Thyroid gland (tissue), 4 donors: ENCODE measurements at regions not wholly inside any gene's neighbourhood (a gene's known extent, or its start where the extent isn't known, plus 50 kb on each side); places are given as distances from the start of the nearest gene placed in this dataset.
"Not testable (repeated sequence)": the region's sequence is repeated elsewhere in the genome, so short reads cannot be mapped to it uniquely, and the experiment has no call there.

Experiments used
- DNase-seq, 2 donors: peaks; one replicate each; pipeline ENCODE4 v3.0.0-alpha.2; 2019
- H3K27ac ChIP-seq, 3 donors: fragments of 200-600 bp; sonication (generic); 1 replicate in 2 of 3; 2 replicates in 1 of 3; pipeline ENCODE4 v1.5.1; 2016 to 2019; ENCODE audit warnings: mild to moderate bottlenecking in 1 of 3, moderate library complexity in 1 of 3
- H3K27me3 ChIP-seq: fragments of 200-600 bp; sonication (generic); one replicate; pipeline ENCODE4 v1.5.1; 2019
- H3K36me3 ChIP-seq, 2 donors: fragments of 200-600 bp; sonication (generic); one replicate each; pipeline ENCODE4 v1.5.1; 2016 to 2019
- H3K4me1 ChIP-seq, 2 donors: fragments of 200-600 bp; sonication (generic); one replicate each; pipeline ENCODE4 v1.5.1; 2017 to 2019
- H3K4me3 ChIP-seq, 3 donors: fragments of 200-600 bp; sonication (generic); replicated peaks in 1 of 3; 1 replicate in 2 of 3; 2 replicates in 1 of 3; pipeline ENCODE4 v1.5.1; 2016; ENCODE audit warnings: mild to moderate bottlenecking in 1 of 3
- H3K9me3 ChIP-seq: fragments of 200-600 bp; sonication (generic); one replicate; pipeline ENCODE4 v1.5.1; 2017
- POLR2A ChIP-seq, 2 donors: fragments of 450-650 bp; IDR thresholded peaks; one replicate each; pipeline ENCODE4 v1.6.1; 2017; ENCODE audit warnings: antibody characterized with exemption in 2 of 2, mild to moderate bottlenecking in 2 of 2, moderate library complexity in 1 of 2
- WGBS, 2 donors: methylation state at CpG; one replicate each; pipeline ENCODE4 v1.1.5; 2017; 5-methylcytosine and 5-hydroxymethylcytosine counted together
- intact Hi-C: fragments of 100-400 bp; cut with DNase I; formaldehyde crosslinking; loops from one replicate; pipeline ENCODE4 v1.15.1; 2023
- TF ChIP-seq, protein P1 (sequence below), 6 experiments: fragments of 200-600 bp in 3 of 6; fragments of 450-650 bp in 3 of 6; sonication (generic) in 3 of 6; IDR thresholded peaks; one replicate each; pipeline ENCODE4 v1.5.1; 2016 to 2019; ENCODE audit warnings: antibody characterized with exemption in 6 of 6, mild to moderate bottlenecking in 2 of 6, inconsistent platforms in 1 of 6, moderate library complexity in 1 of 6

DNA sequence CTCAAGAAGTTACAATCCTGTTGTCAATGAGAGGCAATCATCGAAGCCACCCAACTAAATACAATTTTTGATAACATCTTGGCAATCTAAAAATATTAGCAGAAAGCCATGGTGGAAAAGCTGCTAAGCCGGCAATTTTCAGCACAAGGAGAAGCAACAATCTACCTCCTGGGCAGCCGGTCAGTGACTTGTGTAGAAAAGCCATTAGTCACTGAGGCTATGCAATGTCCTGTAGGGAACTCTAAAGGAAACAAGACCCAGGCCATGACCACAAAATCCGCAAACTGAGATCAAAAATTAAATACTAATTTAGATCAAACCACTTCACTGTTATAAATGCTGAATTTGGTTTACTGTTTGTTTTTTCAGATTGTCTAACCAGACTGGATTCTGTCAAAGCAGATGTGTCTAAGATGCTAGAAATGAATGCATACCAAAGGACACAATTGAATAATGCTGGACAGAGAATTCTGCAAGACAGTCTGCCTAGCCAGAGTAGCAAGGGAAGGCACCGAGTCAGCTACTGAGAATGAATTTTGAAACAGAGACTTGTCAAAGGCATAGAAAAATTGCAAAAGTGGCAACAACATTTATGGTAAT, 384.8 kb downstream of the PRELID2 start:
- Histone ChIP-seq H3K36me3 (no peaks in the 10 kb centered on the region), H3K4me1 (no peaks in the 10 kb centered on the region), H3K4me3 (no peak overlapping the region), H3K27ac (no peak overlapping the region), H3K9me3 (no peaks in the 10 kb centered on the region), H3K27me3 (no peaks in the 10 kb centered on the region)
- TF ChIP-seq POLR2A (IDR thresholded peaks at IDR 0.05), result no peak
- TF ChIP-seq, protein P1, sequence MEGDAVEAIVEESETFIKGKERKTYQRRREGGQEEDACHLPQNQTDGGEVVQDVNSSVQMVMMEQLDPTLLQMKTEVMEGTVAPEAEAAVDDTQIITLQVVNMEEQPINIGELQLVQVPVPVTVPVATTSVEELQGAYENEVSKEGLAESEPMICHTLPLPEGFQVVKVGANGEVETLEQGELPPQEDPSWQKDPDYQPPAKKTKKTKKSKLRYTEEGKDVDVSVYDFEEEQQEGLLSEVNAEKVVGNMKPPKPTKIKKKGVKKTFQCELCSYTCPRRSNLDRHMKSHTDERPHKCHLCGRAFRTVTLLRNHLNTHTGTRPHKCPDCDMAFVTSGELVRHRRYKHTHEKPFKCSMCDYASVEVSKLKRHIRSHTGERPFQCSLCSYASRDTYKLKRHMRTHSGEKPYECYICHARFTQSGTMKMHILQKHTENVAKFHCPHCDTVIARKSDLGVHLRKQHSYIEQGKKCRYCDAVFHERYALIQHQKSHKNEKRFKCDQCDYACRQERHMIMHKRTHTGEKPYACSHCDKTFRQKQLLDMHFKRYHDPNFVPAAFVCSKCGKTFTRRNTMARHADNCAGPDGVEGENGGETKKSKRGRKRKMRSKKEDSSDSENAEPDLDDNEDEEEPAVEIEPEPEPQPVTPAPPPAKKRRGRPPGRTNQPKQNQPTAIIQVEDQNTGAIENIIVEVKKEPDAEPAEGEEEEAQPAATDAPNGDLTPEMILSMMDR (IDR thresholded peaks at IDR 0.05), result no peak
- whole genome bisulfite sequencing, 2 donors, result 64 to 77% methylated on average over 5 of the region's 5 CpGs
- no peak for DNase-seq
- intact Hi-C loops, result no loop called here

DNA sequence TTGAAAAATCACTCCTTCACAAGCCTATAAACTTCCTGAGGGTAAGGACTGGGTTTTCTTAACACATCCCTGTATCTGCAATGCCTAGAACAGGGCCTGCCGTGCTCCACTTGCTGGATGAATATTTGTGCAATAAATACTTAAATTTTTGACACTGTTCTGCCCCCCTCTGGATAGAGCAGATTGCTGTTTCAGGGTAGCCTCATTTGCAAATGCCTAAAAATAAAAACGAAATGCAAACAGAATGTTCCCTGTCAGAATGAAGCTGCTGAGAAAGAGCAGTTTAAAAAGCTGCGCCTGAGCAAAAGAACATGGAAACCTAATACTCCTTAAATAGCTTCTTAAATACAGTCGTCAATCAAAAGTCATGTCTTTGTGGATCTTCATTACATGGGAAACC, 385.3 kb downstream of the PRELID2 start:
- Histone ChIP-seq H3K4me3 (no peak overlapping the region), H3K27me3 (no peaks in the 10 kb centered on the region), H3K9me3 (no peaks in the 10 kb centered on the region), H3K36me3 (no peaks in the 10 kb centered on the region), H3K27ac (no peak overlapping the region), H3K4me1 (no peaks in the 10 kb centered on the region)
- WGBS, 2 donors, result 75 to 81% methylated on average over 4 of the region's 4 CpGs
- TF ChIP-seq POLR2A (IDR thresholded peaks at IDR 0.05), result no peak
- TF ChIP-seq, protein P1 (IDR thresholded peaks at IDR 0.05), result no peak
- intact Hi-C loops, result no loop called here
- DNase-seq, result no peak

DNA sequence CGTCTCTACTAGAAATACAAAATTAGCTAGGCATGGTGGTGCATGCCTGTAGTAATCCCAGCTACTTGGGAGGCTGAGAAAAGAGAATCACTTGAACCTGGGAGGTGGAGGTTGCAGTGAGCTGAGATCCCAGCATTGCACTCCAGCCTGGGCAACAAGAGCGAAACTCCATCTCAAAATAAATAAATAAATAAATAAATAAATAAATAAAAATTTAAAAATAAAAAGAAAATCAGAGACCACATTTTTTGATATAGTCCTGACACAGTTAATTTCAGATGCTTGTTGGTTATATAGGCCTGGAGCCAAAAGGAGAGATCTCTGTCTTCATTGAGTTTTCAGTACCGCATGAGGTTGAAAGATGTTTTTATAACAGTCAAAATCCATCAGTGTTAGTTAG, 388.3 kb downstream of the PRELID2 start:
- H3K27me3 ChIP-seq, H3K4me3 ChIP-seq, H3K9me3 ChIP-seq, H3K4me1 ChIP-seq, H3K27ac ChIP-seq, intact Hi-C loops, H3K36me3 ChIP-seq, DNase-seq: not testable (repeated sequence)
- WGBS, 2 donors, result 90% methylated on average over 3 of the region's 3 CpGs

DNA sequence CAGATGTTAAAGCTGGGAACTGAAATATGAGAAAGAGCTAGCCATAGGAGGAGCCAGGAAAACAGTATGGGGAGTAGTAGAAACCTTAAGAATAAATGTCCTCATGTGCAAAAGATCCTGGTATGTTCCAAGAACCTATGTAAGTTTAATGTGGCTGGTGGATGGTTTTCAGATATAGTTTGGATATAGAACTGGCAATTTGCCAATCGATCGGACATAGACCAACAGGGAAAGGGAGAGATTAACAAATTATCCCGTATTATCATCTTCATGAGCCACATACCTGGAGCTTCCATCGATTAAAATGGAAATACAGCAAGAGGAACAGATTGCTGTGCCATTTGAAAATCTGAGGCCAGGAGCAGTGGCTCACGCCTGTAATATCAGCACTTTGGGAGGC, 388.7 kb downstream of the PRELID2 start:
- Histone ChIP-seq H3K27ac (no peak overlapping the region), H3K36me3 (no peaks in the 10 kb centered on the region), H3K4me1 (no peaks in the 10 kb centered on the region), H3K27me3 (no peaks in the 10 kb centered on the region), H3K9me3 (no peaks in the 10 kb centered on the region), H3K4me3 (no peak overlapping the region)
- no peak for TF ChIP-seq POLR2A (IDR thresholded peaks at IDR 0.05)
- TF ChIP-seq, protein P1 (IDR thresholded peaks at IDR 0.05), result no peak
- no peak for DNase-seq
- WGBS, 2 donors, result 91 to 95% methylated on average over 5 of the region's 5 CpGs
- intact Hi-C loops, result no loop called here

DNA sequence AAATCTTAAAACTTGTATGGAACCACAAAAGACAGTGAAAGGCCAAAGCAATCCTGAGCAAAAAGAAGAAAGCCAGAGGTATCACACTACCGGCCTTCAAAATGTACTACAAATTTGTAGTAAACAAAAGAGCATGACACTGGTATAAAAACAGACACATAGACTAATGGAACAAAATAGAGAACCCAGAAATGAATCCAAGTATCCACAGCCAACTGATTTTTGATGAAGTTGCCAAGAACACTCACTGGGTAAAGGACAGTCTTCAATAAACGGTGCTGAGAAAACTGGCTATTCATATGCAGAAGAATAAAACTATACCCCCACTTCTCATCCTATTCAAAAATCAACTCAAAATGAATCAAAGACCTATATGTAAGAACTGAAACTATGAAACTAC, 390.1 kb downstream of the PRELID2 start:
- 63 to 83% methylated on average over 2 of the region's 2 CpGs for WGBS, 2 donors
- Histone ChIP-seq H3K36me3 (no peaks in the 10 kb centered on the region), H3K4me1 (no peaks in the 10 kb centered on the region), H3K27me3 (no peaks in the 10 kb centered on the region), H3K4me3 (no peak overlapping the region), H3K9me3 (no peaks in the 10 kb centered on the region), H3K27ac (no peak overlapping the region)
- TF ChIP-seq, protein P1 (IDR thresholded peaks at IDR 0.05), result no peak
- no peak for TF ChIP-seq POLR2A (IDR thresholded peaks at IDR 0.05)
- no peak for DNase-seq
- intact Hi-C loops, result no loop called here

DNA sequence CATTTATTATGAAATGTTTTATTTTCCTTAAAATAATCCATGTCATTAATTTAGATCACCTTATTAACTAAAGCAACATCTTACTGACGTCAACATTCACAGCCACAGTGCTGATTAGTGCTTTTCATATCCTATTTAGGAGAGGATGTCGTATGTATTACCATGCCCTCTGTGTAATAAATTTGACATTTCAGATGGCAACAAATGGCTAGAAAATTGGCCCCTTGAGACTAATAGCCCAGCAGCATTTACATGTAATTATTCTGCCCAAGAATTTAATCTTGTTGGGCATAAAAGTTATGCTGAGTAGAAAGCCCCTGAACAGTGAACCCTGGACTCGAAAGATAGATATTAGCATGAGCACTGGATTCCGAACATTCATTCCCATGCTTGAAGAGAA, 391.2 kb downstream of the PRELID2 start:
- Histone ChIP-seq H3K27me3 (no peaks in the 10 kb centered on the region), H3K27ac (no peak overlapping the region), H3K4me3 (no peak overlapping the region), H3K9me3 (no peaks in the 10 kb centered on the region), H3K4me1 (no peaks in the 10 kb centered on the region), H3K36me3 (no peaks in the 10 kb centered on the region)
- DNase-seq, result no peak
- no peak for TF ChIP-seq POLR2A (IDR thresholded peaks at IDR 0.05)
- TF ChIP-seq, protein P1 (IDR thresholded peaks at IDR 0.05), result no peak
- intact Hi-C loops, result no loop called here
- 88 to 93% methylated on average over 4 of the region's 4 CpGs for WGBS, 2 donors
